ENCODE measurements at regions not wholly inside any gene's neighbourhood (a gene's known extent, or its start where the extent isn't known, plus 50 kb on each side); places are given as distances from the start of the nearest gene placed in this dataset.

DNA sequence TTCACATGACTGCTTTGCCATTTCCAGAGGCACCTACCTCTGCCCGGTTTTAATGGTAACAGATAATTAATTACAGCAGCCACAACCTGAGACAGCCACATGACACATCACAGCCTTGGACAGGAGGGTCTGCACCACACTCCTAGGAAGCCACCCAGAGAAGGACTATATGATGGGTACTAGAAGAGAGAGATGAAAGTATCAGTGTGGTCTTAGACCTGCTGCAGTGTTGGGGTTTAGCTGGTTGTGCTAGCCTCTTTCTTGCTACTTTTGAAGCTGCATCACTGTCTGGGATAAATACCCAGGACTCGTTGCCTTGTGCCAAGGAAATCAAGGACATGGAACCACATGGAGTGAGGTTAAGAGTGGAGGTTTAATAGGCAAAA lies 266.4 kb downstream of the ICE1 start:
- TF ChIP-seq CTCF (conservative IDR thresholded peaks at IDR 0.05; ENCODE audit: low read depth, low read length): no peak
- no peak for TF ChIP-seq EZH2 (IDR thresholded peaks at IDR 0.05; ENCODE audit: borderline replicate concordance, low read depth, low read length, poor library complexity, severe bottlenecking)
